AG09319 (cell line): ENCODE measurements at regions not wholly inside any gene's neighbourhood (a gene's known extent, or its start where the extent isn't known, plus 50 kb on each side); places are given as distances from the start of the nearest gene placed in this dataset.

Experiments used
- DNase-seq: peaks from one replicate; pipeline ENCODE4 v3.0.0-alpha.2; 2010; ENCODE audit warnings: low read depth; ENCODE audit errors: extremely low read depth
- CTCF ChIP-seq: IDR thresholded peaks from 2 replicates; pipeline ENCODE4 v1.5.1; 2011; ENCODE audit warnings: low read depth, mild to moderate bottlenecking, inconsistent platforms, low read length, moderate library complexity

- no peak for DNase-seq
- TF ChIP-seq CTCF, result no peak
Measured at GRCh38 chr15:62846805-62847495, 195.6 kb upstream of the TPM1 start.

GRCh38 chr15:62847900-62848489 lies 194.6 kb upstream of the TPM1 start:
- peak; percentile 57 for TF ChIP-seq CTCF
- DNase-seq, result no peak

- DNase-seq, result no peak
- peak; percentile 25 for TF ChIP-seq CTCF
Measured at GRCh38 chr15:62848632-62849050, 193.9 kb upstream of the TPM1 start.

- no peak for DNase-seq
Measured at GRCh38 chr15:62849316-62850106, 193.0 kb upstream of the TPM1 start.

GRCh38 chr15:62850318-62850717 lies 192.2 kb upstream of the TPM1 start:
- no peak for TF ChIP-seq CTCF
- DNase-seq, result no peak

More at GRCh38 chr15:62849316-62850106, 193.0 kb upstream of the TPM1 start:
- no peak for TF ChIP-seq CTCF

- no peak for DNase-seq
- no peak for TF ChIP-seq CTCF
Measured at GRCh38 chr15:62850791-62851291, 191.7 kb upstream of the TPM1 start.
